Trophoblast cell (in vitro differentiated cells and primary cell): ENCODE measurements at regions not wholly inside any gene's neighbourhood (a gene's known extent, or its start where the extent isn't known, plus 50 kb on each side); places are given as distances from the start of the nearest gene placed in this dataset.
"Not testable (repeated sequence)": the region's sequence is repeated elsewhere in the genome, so short reads cannot be mapped to it uniquely, and the experiment has no call there.

ENCODE experiments used
- DNase-seq, 2 donors: peaks; one replicate each; pipeline ENCODE4 v3.0.0-alpha.2; 2016
- H2AFZ ChIP-seq: 2 replicates; pipeline ENCODE4 v1.6.1; 2013; ENCODE audit warnings: low read length, moderate library complexity, mild to moderate bottlenecking; ENCODE audit not compliant: insufficient read depth, poor library complexity
- H2AK5ac ChIP-seq: 2 replicates; pipeline ENCODE4 v1.6.1; 2013; ENCODE audit warnings: mild to moderate bottlenecking, low read length
- H2BK120ac ChIP-seq: 2 replicates; pipeline ENCODE4 v1.6.1; 2013; ENCODE audit warnings: low read length, mild to moderate bottlenecking, moderate library complexity; ENCODE audit not compliant: insufficient read depth, poor library complexity
- H2BK12ac ChIP-seq: 2 replicates; pipeline ENCODE4 v1.6.1; 2013; ENCODE audit warnings: mild to moderate bottlenecking, low read length, moderate library complexity
- H2BK5ac ChIP-seq: 2 replicates; pipeline ENCODE4 v1.6.1; 2013; ENCODE audit warnings: low read length, low read depth, moderate library complexity, mild to moderate bottlenecking; ENCODE audit not compliant: poor library complexity
- H3K14ac ChIP-seq: 2 replicates; pipeline ENCODE4 v1.6.1; 2013; ENCODE audit warnings: mild to moderate bottlenecking, low read length
- H3K18ac ChIP-seq: 2 replicates; pipeline ENCODE4 v1.6.1; 2013; ENCODE audit warnings: mild to moderate bottlenecking, low read length
- H3K23ac ChIP-seq: 2 replicates; pipeline ENCODE4 v1.6.1; 2013; ENCODE audit warnings: low read length
- H3K27ac ChIP-seq: 2 replicates; pipeline ENCODE4 v1.5.1; 2013; ENCODE audit warnings: low read depth, mild to moderate bottlenecking, inconsistent platforms, low read length, moderate library complexity
- H3K27me3 ChIP-seq: 2 replicates; pipeline ENCODE4 v1.6.1; 2013; ENCODE audit warnings: inconsistent platforms, mild to moderate bottlenecking, low read length, moderate library complexity; ENCODE audit not compliant: insufficient read depth
- H3K36me3 ChIP-seq, 2 experiments: 1 replicate in 1 of 2; 2 replicates in 1 of 2; pipeline ENCODE4 v1.6.1; 2013; ENCODE audit warnings: low read length in 2 of 2, mild to moderate bottlenecking in 2 of 2, moderate library complexity in 1 of 2; ENCODE audit not compliant: insufficient read depth in 2 of 2, control insufficient read depth in 1 of 2
- H3K4ac ChIP-seq: 2 replicates; pipeline ENCODE4 v1.6.1; 2013; ENCODE audit warnings: low read depth, mild to moderate bottlenecking, low read length, moderate library complexity
- H3K4me1 ChIP-seq, 2 experiments: 1 replicate in 1 of 2; 2 replicates in 1 of 2; pipeline ENCODE4 v1.6.1; 2013; ENCODE audit warnings: low read length in 2 of 2, mild to moderate bottlenecking in 2 of 2, moderate library complexity in 1 of 2; ENCODE audit not compliant: insufficient read depth in 2 of 2, control insufficient read depth in 1 of 2
- H3K4me2 ChIP-seq: 2 replicates; pipeline ENCODE4 v1.6.1; 2013; ENCODE audit warnings: inconsistent platforms, mild to moderate bottlenecking, low read length, moderate library complexity
- H3K4me3 ChIP-seq: 2 replicates; pipeline ENCODE4 v1.5.1; 2013; ENCODE audit warnings: mild to moderate bottlenecking, low read depth, low read length, inconsistent platforms
- H3K79me1 ChIP-seq: one replicate; pipeline ENCODE4 v1.6.1; 2013; ENCODE audit warnings: low read length
- H3K79me2 ChIP-seq: 2 replicates; pipeline ENCODE4 v1.6.1; 2013; ENCODE audit warnings: low read length, mild to moderate bottlenecking; ENCODE audit not compliant: control insufficient read depth, insufficient read depth, poor library complexity
- H3K9ac ChIP-seq: 2 replicates; pipeline ENCODE4 v1.6.1; 2013; ENCODE audit warnings: mild to moderate bottlenecking, low read length
- H3K9me3 ChIP-seq: 2 replicates; pipeline ENCODE4 v1.6.1; 2013; ENCODE audit warnings: low read depth, mild to moderate bottlenecking, control low read depth, inconsistent platforms, low read length; ENCODE audit not compliant: insufficient read depth
- H4K12ac ChIP-seq: 2 replicates; pipeline ENCODE4 v1.6.1; 2013; ENCODE audit warnings: low read depth, mild to moderate bottlenecking, low read length, moderate library complexity
- H4K8ac ChIP-seq: 2 replicates; pipeline ENCODE4 v1.6.1; 2013; ENCODE audit warnings: low read depth, mild to moderate bottlenecking, low read length, moderate library complexity
- H4K91ac ChIP-seq: one replicate; pipeline ENCODE4 v1.6.1; 2013; ENCODE audit warnings: low read depth, mild to moderate bottlenecking, low read length, moderate library complexity
- WGBS: extraction: QIAGEN DNeasy Blood & Tissue Kit; methylation state at CpG from one replicate; pipeline ENCODE4 v1.1.7; 2013; ENCODE audit warnings: missing lambda C conversion rate; ENCODE audit not compliant: insufficient read length, insufficient coverage; ENCODE audit errors: extremely low coverage; 5-methylcytosine and 5-hydroxymethylcytosine counted together

DNA sequence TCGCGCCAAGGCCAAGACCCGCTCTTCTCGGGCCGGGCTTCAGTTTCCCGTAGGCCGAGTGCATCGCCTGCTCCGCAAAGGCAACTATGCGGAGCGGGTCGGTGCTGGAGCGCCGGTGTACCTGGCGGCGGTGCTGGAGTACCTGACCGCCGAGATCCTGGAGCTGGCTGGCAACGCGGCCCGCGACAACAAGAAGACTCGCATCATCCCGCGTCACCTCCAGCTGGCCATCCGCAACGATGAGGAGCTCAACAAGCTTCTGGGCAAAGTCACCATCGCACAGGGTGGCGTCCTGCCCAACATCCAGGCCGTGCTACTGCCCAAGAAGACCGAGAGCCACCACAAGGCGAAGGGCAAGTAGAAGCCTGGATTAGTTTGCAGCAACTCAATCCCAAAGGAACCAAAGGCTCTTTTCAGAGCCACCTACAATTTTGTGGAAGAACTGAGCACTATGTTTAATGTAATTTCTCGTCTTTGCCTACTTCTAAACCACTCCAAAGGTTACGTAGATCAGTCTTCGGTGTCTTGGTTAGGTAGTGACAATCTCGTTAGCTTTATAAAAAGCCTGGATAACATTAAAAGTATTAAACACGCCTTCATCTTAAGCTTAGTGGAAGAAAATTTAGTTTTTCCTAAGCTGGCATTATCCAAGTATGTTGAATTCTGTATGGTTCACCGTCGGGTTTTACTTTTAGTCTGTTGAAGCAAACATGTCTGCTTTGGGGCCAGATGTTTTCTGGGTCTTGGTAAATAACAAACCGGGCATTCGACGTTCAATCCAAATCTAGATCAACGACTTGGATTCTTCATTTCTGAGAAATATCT lies 103.7 kb downstream of the OR2B2 start:
- H4K91ac ChIP-seq, H3K4me1 ChIP-seq, H2BK5ac ChIP-seq, H4K8ac ChIP-seq, H2AK5ac ChIP-seq, H3K14ac ChIP-seq, H2BK12ac ChIP-seq, H3K36me3 ChIP-seq, H3K23ac ChIP-seq, H3K9me3 ChIP-seq, H2BK120ac ChIP-seq, H3K18ac ChIP-seq, H3K79me2 ChIP-seq, H3K9ac ChIP-seq, H3K4ac ChIP-seq, H3K27me3 ChIP-seq, H4K12ac ChIP-seq: not testable (repeated sequence)
- DNase-seq: peak in 1 of 2 donors; percentile 20
- peak overlapping the region; percentile 80 for H3K4me2 ChIP-seq
- H3K27ac ChIP-seq: peak overlapping the region; percentile 47
- no CpG with 5 or more reads among the region's 43 CpGs for WGBS
- peak overlapping the region; percentile 23 for H2AFZ ChIP-seq
- peaks cover 19% of the 10 kb centered on the region for H3K79me1 ChIP-seq
- peak overlapping the region; percentile 68 for H3K4me3 ChIP-seq

DNA sequence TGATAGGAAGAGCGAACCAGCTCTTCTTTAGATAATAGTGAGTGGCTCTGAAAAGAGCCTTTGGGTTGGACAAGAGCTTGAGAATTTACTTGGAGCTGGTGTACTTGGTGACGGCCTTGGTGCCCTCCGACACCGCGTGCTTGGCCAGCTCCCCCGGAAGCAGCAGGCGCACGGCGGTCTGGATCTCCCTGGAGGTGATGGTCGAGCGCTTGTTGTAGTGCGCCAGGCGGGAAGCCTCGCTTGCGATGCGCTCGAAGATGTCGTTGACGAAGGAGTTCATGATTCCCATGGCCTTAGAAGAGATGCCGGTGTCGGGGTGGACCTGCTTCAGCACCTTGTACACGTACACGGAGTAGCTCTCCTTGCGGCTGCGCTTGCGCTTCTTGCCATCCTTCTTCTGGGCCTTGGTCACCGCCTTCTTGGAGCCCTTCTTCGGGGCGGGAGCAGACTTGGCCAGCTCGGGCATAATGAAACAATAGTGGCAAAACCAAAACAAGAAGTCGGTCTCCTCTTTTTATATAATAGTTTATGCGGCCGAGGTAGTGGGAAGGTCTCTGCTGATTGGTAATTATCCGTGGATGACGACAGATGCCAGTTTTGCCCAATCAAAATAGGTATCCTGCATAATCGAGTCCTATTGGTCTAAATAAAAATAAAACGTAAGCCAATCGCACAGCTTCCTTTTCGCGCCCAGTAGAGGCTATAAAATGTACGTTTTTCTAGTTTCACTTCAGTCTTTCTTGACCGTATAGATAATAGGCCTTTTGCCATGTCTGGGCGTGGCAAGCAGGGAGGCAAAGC lies 104.6 kb downstream of the OR2B2 start:
- H3K4me1 ChIP-seq, H2AK5ac ChIP-seq, H3K4ac ChIP-seq, H2AFZ ChIP-seq, H3K36me3 ChIP-seq, H3K79me2 ChIP-seq, H3K9me3 ChIP-seq, H3K23ac ChIP-seq, H3K27me3 ChIP-seq: not testable (repeated sequence)
- H3K79me1 ChIP-seq: peaks cover 17% of the 10 kb centered on the region
- H2BK120ac ChIP-seq: peak overlapping the region; percentile 20
- peak overlapping the region; percentile 50 for H4K91ac ChIP-seq
- peak overlapping the region; percentile 74 for H2BK5ac ChIP-seq
- peak overlapping the region; percentile 45 for H2BK12ac ChIP-seq
- H3K4me2 ChIP-seq: peak overlapping the region; percentile 80
- peak overlapping the region; percentile 64 for H3K14ac ChIP-seq
- H3K18ac ChIP-seq: peak overlapping the region; percentile 44
- WGBS: no CpG with 5 or more reads among the region's 43 CpGs
- peak overlapping the region; percentile 73 for H3K4me3 ChIP-seq
- peak overlapping the region; percentile 81 for H3K27ac ChIP-seq
- peak; percentile 75 to 81 for DNase-seq
- H4K8ac ChIP-seq: peak overlapping the region; percentile 50
- H3K9ac ChIP-seq: peak overlapping the region; percentile 73
- peak overlapping the region; percentile 65 for H4K12ac ChIP-seq

DNA sequence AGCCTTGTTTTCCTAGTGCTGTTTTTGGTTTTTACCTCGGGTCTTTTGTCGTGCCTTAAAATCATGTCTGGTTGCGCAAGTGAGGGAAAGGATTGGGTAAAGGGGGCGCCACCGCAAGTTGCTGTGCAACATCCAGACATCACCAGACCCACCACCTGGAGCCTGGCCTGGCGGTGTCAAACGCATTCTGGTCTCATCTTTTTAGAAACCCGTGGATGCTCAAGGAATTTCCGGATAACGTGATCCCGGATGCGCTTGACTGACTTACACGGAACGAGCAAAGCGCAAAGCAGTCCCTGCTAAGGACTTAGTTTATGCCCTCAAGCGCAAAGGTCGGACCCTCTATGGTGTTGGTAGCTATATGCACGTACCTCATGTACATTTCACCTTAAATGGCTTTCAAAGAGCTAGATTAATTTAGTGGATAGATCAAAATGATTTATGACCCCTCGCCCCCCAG lies 105.2 kb downstream of the OR2B2 start:
- H4K91ac ChIP-seq: peak overlapping the region; percentile 68
- no peak overlapping the region for H4K12ac ChIP-seq
- H3K79me2 ChIP-seq: peaks cover 2% of the 10 kb centered on the region
- peaks cover 16% of the 10 kb centered on the region for H3K79me1 ChIP-seq
- peak overlapping the region; percentile 52 for H3K4me3 ChIP-seq
- no peak overlapping the region for H2BK120ac ChIP-seq
- no peaks in the 10 kb centered on the region for H3K36me3 ChIP-seq
- peak; percentile 22 to 60 for DNase-seq
- peak overlapping the region; percentile 80 for H3K4me2 ChIP-seq
- peaks cover 3% of the 10 kb centered on the region for H3K9me3 ChIP-seq
- no peak overlapping the region for H3K18ac ChIP-seq
- no peak overlapping the region for H2BK12ac ChIP-seq
- peak overlapping the region; percentile 43 for H3K14ac ChIP-seq
- peaks cover 2 to 3% of the 10 kb centered on the region in 2 experiments for H3K4me1 ChIP-seq
- no peaks in the 10 kb centered on the region for H3K27me3 ChIP-seq
- no peak overlapping the region for H3K23ac ChIP-seq
- peak overlapping the region; percentile 81 for H3K27ac ChIP-seq
- H4K8ac ChIP-seq: peak overlapping the region; percentile 40
- H2BK5ac ChIP-seq: peak overlapping the region; percentile 73
- no CpG with 5 or more reads among the region's 19 CpGs for WGBS
- H2AFZ ChIP-seq: peak overlapping the region; percentile 37
- H3K9ac ChIP-seq: peak overlapping the region; percentile 16
- peak overlapping the region; percentile 44 for H3K4ac ChIP-seq
- H2AK5ac ChIP-seq: no peak overlapping the region

DNA sequence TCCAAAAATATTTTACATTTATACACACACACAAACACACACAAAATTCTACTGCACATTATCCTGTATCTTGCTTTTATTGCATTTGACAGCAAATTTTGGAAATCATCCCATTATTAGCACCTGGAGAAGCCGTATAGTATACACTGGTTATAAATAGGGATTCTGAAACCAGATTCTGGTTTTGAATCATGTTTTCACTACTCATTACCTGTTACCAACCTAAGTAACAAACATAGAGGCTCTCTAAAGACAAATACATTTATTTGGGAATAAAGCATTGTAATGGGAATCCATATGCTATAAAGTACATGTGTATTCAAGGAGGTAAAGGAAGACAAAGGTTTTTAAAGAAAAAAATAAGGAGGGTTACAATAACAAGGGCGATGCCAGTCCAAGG lies 106.8 kb downstream of the OR2B2 start:
- no peak overlapping the region for H4K12ac ChIP-seq
- no peak overlapping the region for H2BK5ac ChIP-seq
- peaks cover 2% of the 10 kb centered on the region for H3K79me2 ChIP-seq
- no peak overlapping the region for H3K27ac ChIP-seq
- no peak overlapping the region for H3K4me2 ChIP-seq
- no peak overlapping the region for H2BK12ac ChIP-seq
- peaks cover 2 to 3% of the 10 kb centered on the region in 2 experiments for H3K4me1 ChIP-seq
- no peak overlapping the region for H3K4me3 ChIP-seq
- no peak overlapping the region for H3K9ac ChIP-seq
- H3K27me3 ChIP-seq: no peaks in the 10 kb centered on the region
- H3K79me1 ChIP-seq: peaks cover 16% of the 10 kb centered on the region
- no peak overlapping the region for H3K23ac ChIP-seq
- H3K18ac ChIP-seq: no peak overlapping the region
- H3K14ac ChIP-seq: no peak overlapping the region
- no peak overlapping the region for H2AFZ ChIP-seq
- no peak overlapping the region for H2AK5ac ChIP-seq
- no peaks in the 10 kb centered on the region for H3K36me3 ChIP-seq
- no peak overlapping the region for H4K8ac ChIP-seq
- H2BK120ac ChIP-seq: no peak overlapping the region
- H4K91ac ChIP-seq: no peak overlapping the region
- no peak for DNase-seq
- peaks cover 3% of the 10 kb centered on the region for H3K9me3 ChIP-seq
- no peak overlapping the region for H3K4ac ChIP-seq
- no CpG with 5 or more reads among the region's 2 CpGs for WGBS
